Astrocyte (in vitro differentiated cells and primary cell): ENCODE measurements at regions not wholly inside any gene's neighbourhood (a gene's known extent, or its start where the extent isn't known, plus 50 kb on each side); places are given as distances from the start of the nearest gene placed in this dataset.

Source experiments
- DNase-seq: peaks from one replicate; pipeline ENCODE4 v3.0.0-alpha.2; 2010; ENCODE audit warnings: low read depth
- FAIRE-seq: peaks from 2 replicates; lab custom pipeline; 2011; peaks lifted over from hg19 to GRCh38; lab: Jason Lieb, UNC
- H2AFZ ChIP-seq: 2 replicates; pipeline ENCODE4 v1.6.0; 2012; ENCODE audit warnings: low read depth, low read length, inconsistent platforms
- H3K27ac ChIP-seq: 2 replicates; pipeline ENCODE4 v1.5.1; 2011; ENCODE audit warnings: low read depth, low read length, inconsistent platforms
- H3K27me3 ChIP-seq: 2 replicates; pipeline ENCODE4 v1.6.0; 2011; ENCODE audit warnings: low read length, inconsistent platforms; ENCODE audit not compliant: insufficient read depth
- H3K36me3 ChIP-seq: 2 replicates; pipeline ENCODE4 v1.5.1; 2011; ENCODE audit warnings: low read length, inconsistent platforms; ENCODE audit not compliant: insufficient read depth
- H3K4me1 ChIP-seq: 2 replicates; pipeline ENCODE4 v1.5.1; 2011; ENCODE audit warnings: low read length, inconsistent platforms; ENCODE audit not compliant: insufficient read depth
- H3K4me2 ChIP-seq: 2 replicates; pipeline ENCODE4 v1.6.0; 2012; ENCODE audit warnings: low read length, inconsistent platforms
- H3K4me3 ChIP-seq: 2 replicates; pipeline ENCODE4 v1.5.1; 2011; ENCODE audit warnings: low read depth, mild to moderate bottlenecking, low read length, inconsistent platforms; ENCODE audit not compliant: insufficient read depth
- H3K79me2 ChIP-seq: 2 replicates; pipeline ENCODE4 v1.6.0; 2012; ENCODE audit warnings: mild to moderate bottlenecking, low read length, inconsistent platforms; ENCODE audit not compliant: insufficient read depth
- H3K9ac ChIP-seq: 2 replicates; pipeline ENCODE4 v1.6.0; 2012; ENCODE audit warnings: mild to moderate bottlenecking, low read length, inconsistent platforms
- H3K9me3 ChIP-seq: 2 replicates; pipeline ENCODE4 v1.5.1; 2012; ENCODE audit warnings: low read depth, mild to moderate bottlenecking, low read length, inconsistent platforms; ENCODE audit not compliant: insufficient read depth
- H4K20me1 ChIP-seq: 2 replicates; pipeline ENCODE4 v1.6.0; 2012; ENCODE audit warnings: low read length, inconsistent platforms; ENCODE audit not compliant: insufficient read depth
- H3K27ac Mint-ChIP-seq: one replicate; pipeline ENCODE4 v1.8.0; 2021; ENCODE audit warnings: mild to moderate bottlenecking, mixed read lengths; ENCODE audit not compliant: unreplicated experiment
- H3K27me3 Mint-ChIP-seq: one replicate; pipeline ENCODE4 v1.8.0; 2021; ENCODE audit warnings: low read depth, mixed read lengths; ENCODE audit not compliant: unreplicated experiment
- H3K36me3 Mint-ChIP-seq: one replicate; pipeline ENCODE4 v1.8.0; 2021; ENCODE audit warnings: low read depth, mixed read lengths; ENCODE audit not compliant: unreplicated experiment
- H3K4me1 Mint-ChIP-seq: one replicate; pipeline ENCODE4 v1.8.0; 2021; ENCODE audit warnings: low read depth, mixed read lengths; ENCODE audit not compliant: unreplicated experiment
- H3K4me3 Mint-ChIP-seq: one replicate; pipeline ENCODE4 v1.8.0; 2021; ENCODE audit warnings: mild to moderate bottlenecking, moderate library complexity, mixed read lengths; ENCODE audit not compliant: unreplicated experiment
- H3K9me3 Mint-ChIP-seq: one replicate; pipeline ENCODE4 v1.8.0; 2021; ENCODE audit warnings: mild to moderate bottlenecking, mixed read lengths; ENCODE audit not compliant: unreplicated experiment
- CTCF ChIP-seq: IDR thresholded peaks from 2 replicates; pipeline ENCODE4 v1.5.1; 2011; ENCODE audit warnings: low read depth, mild to moderate bottlenecking, inconsistent platforms, low read length, moderate library complexity; ENCODE audit not compliant: insufficient read depth
- EZH2 ChIP-seq: IDR thresholded peaks from 2 replicates; pipeline ENCODE4 v1.6.1; 2012; ENCODE audit warnings: mild to moderate bottlenecking, low read length, inconsistent platforms; ENCODE audit not compliant: insufficient read depth

GRCh38 chr15:38176691-38177090 lies 75.9 kb upstream of the SPRED1 start:
- H3K4me3 ChIP-seq, result no peak overlapping the region
- H2AFZ ChIP-seq, result no peak overlapping the region
- TF ChIP-seq EZH2, result no peak
- TF ChIP-seq CTCF, result no peak
- Mint-ChIP-seq H3K36me3 (no peaks in the 10 kb centered on the region), H3K27me3 (no peaks in the 10 kb centered on the region), H3K4me1 (peaks cover 8% of the 10 kb centered on the region), H3K9me3 (no peaks in the 10 kb centered on the region), H3K4me3 (no peak overlapping the region), H3K27ac (peak overlapping the region; percentile 1)
- no peaks in the 10 kb centered on the region for H3K79me2 ChIP-seq
- H3K4me1 ChIP-seq, result no peaks in the 10 kb centered on the region
- no peak overlapping the region for H3K4me2 ChIP-seq
- no peaks in the 10 kb centered on the region for H4K20me1 ChIP-seq
- H3K27me3 ChIP-seq, result no peaks in the 10 kb centered on the region
- H3K9me3 ChIP-seq, result no peaks in the 10 kb centered on the region
- DNase-seq (no peak), FAIRE-seq (no peak)
- H3K27ac ChIP-seq, result no peak overlapping the region
- H3K9ac ChIP-seq, result no peak overlapping the region
- H3K36me3 ChIP-seq, result no peaks in the 10 kb centered on the region

- Histone ChIP-seq H3K4me1 (peaks cover 5% of the 10 kb centered on the region), H4K20me1 (no peaks in the 10 kb centered on the region), H3K27me3 (no peaks in the 10 kb centered on the region), H2AFZ (no peak overlapping the region), H3K4me2 (no peak overlapping the region), H3K79me2 (no peaks in the 10 kb centered on the region), H3K36me3 (no peaks in the 10 kb centered on the region), H3K9ac (no peak overlapping the region), H3K9me3 (no peaks in the 10 kb centered on the region), H3K4me3 (no peak overlapping the region), H3K27ac (no peak overlapping the region)
- Mint-ChIP-seq H3K9me3 (no peaks in the 10 kb centered on the region), H3K36me3 (no peaks in the 10 kb centered on the region), H3K27me3 (no peaks in the 10 kb centered on the region), H3K27ac (no peak overlapping the region), H3K4me1 (peaks cover 7% of the 10 kb centered on the region), H3K4me3 (no peak overlapping the region)
- FAIRE-seq, result no peak
- TF ChIP-seq EZH2 (no peak), CTCF (no peak)
- DNase-seq, result no peak
These were observed 69.7 kb upstream of the SPRED1 start for GRCh38 chr15:38182900-38183299.

GRCh38 chr15:38186507-38186906 lies 66.1 kb upstream of the SPRED1 start:
- H3K27me3 ChIP-seq, result no peaks in the 10 kb centered on the region
- no peak overlapping the region for H3K4me2 ChIP-seq
- no peak overlapping the region for H3K4me3 ChIP-seq
- no peak for DNase-seq
- H3K36me3 Mint-ChIP-seq, result no peaks in the 10 kb centered on the region
- H3K4me1 Mint-ChIP-seq, result peaks cover 20% of the 10 kb centered on the region
- no peaks in the 10 kb centered on the region for H3K27me3 Mint-ChIP-seq
- H3K9me3 Mint-ChIP-seq, result no peaks in the 10 kb centered on the region
- no peak overlapping the region for H3K27ac ChIP-seq
- H3K4me1 ChIP-seq, result peaks cover 6% of the 10 kb centered on the region
- no peaks in the 10 kb centered on the region for H3K36me3 ChIP-seq
- H3K9ac ChIP-seq, result no peak overlapping the region
- H3K27ac Mint-ChIP-seq, result no peak overlapping the region
- H4K20me1 ChIP-seq, result no peaks in the 10 kb centered on the region
- H3K79me2 ChIP-seq, result no peaks in the 10 kb centered on the region
- no peak for FAIRE-seq
- TF ChIP-seq EZH2 (no peak), CTCF (no peak)
- no peaks in the 10 kb centered on the region for H3K9me3 ChIP-seq
- no peak overlapping the region for H2AFZ ChIP-seq
- H3K4me3 Mint-ChIP-seq, result no peak overlapping the region
